ENCODE measurements at regions not wholly inside any gene's neighbourhood (a gene's known extent, or its start where the extent isn't known, plus 50 kb on each side); places are given as distances from the start of the nearest gene placed in this dataset.

DNA sequence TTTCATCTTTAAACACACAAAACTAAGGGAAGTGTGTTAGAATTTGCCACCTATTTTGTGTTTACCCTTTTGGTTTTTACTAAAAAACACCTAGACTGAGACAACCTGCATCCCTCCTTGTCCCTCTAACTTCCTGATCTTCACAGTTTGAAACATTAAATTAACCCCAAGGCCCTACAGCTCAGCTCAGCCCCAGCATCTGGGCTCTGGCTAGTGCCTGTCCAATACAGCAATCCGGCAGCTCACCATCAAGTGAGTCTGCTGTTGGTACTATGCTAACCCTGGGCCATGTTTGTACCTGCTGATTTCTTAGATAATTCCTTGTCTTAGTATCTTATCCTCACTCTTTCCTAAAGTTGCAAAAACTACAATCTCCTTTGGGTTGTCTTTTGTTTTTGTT is 162.4 kb downstream of the DSEL start:
- H3K36me3 ChIP-seq (ENCODE audit: control insufficient read depth in 2 of 2, insufficient read depth in 1 of 2, low read length in 2 of 2): no peaks in the 10 kb centered on the region
- TF ChIP-seq ZNF433 (tag by site-specific recombination; IDR thresholded peaks at IDR 0.05; ENCODE audit: low read depth) (no peak), ZNF785 (tag by site-specific recombination; IDR thresholded peaks at IDR 0.05) (no peak), ZNF768 (tag by site-specific recombination; IDR thresholded peaks at IDR 0.05) (no peak), ZNF623 (tag by site-specific recombination; IDR thresholded peaks at IDR 0.05) (no peak), ZFP3 (tag by site-specific recombination; IDR thresholded peaks at IDR 0.05; ENCODE audit: low read depth) (no peak), ZNF133 (tag by site-specific recombination; IDR thresholded peaks at IDR 0.05) (no peak), ZNF416 (tag by site-specific recombination; IDR thresholded peaks at IDR 0.05) (no peak), HOXD13 (CRISPR knock-in tag; IDR thresholded peaks at IDR 0.05; ENCODE audit: borderline replicate concordance) (no peak), ZNF37A (tag by site-specific recombination; IDR thresholded peaks at IDR 0.05) (no peak), ZNF677 (tag by site-specific recombination; IDR thresholded peaks at IDR 0.05) (no peak), GFI1B (tag by site-specific recombination; IDR thresholded peaks at IDR 0.05) (no peak), ZNF658 (tag by site-specific recombination; IDR thresholded peaks at IDR 0.05) (no peak), ZNF426 (tag by site-specific recombination; IDR thresholded peaks at IDR 0.05) (no peak)
- TF ChIP-seq, protein P1, sequence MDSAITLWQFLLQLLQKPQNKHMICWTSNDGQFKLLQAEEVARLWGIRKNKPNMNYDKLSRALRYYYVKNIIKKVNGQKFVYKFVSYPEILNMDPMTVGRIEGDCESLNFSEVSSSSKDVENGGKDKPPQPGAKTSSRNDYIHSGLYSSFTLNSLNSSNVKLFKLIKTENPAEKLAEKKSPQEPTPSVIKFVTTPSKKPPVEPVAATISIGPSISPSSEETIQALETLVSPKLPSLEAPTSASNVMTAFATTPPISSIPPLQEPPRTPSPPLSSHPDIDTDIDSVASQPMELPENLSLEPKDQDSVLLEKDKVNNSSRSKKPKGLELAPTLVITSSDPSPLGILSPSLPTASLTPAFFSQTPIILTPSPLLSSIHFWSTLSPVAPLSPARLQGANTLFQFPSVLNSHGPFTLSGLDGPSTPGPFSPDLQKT (IDR thresholded peaks at IDR 0.05; ENCODE audit: borderline replicate concordance, low read depth, low read length): no peak
- TF ChIP-seq, protein P2, sequence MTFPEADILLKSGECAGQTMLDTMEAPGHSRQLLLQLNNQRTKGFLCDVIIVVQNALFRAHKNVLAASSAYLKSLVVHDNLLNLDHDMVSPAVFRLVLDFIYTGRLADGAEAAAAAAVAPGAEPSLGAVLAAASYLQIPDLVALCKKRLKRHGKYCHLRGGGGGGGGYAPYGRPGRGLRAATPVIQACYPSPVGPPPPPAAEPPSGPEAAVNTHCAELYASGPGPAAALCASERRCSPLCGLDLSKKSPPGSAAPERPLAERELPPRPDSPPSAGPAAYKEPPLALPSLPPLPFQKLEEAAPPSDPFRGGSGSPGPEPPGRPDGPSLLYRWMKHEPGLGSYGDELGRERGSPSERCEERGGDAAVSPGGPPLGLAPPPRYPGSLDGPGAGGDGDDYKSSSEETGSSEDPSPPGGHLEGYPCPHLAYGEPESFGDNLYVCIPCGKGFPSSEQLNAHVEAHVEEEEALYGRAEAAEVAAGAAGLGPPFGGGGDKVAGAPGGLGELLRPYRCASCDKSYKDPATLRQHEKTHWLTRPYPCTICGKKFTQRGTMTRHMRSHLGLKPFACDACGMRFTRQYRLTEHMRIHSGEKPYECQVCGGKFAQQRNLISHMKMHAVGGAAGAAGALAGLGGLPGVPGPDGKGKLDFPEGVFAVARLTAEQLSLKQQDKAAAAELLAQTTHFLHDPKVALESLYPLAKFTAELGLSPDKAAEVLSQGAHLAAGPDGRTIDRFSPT (tag by site-specific recombination; IDR thresholded peaks at IDR 0.05): no peak
- no peaks in the 10 kb centered on the region for H3K9me3 ChIP-seq (ENCODE audit: control insufficient read depth, insufficient read depth, low read depth, low read length)
- no peaks in the 10 kb centered on the region for H3K4me1 ChIP-seq (ENCODE audit: control insufficient read depth, insufficient read depth, low read length)
- CTCF ChIA-PET: no interaction called here
- no peak overlapping the region for H3K4me3 ChIP-seq (ENCODE audit: low read depth, low read length)
- no peak overlapping the region for H3K27ac ChIP-seq (ENCODE audit: extremely low read depth, low read depth, low read length)
- POLR2A ChIA-PET: no interaction called here

DNA sequence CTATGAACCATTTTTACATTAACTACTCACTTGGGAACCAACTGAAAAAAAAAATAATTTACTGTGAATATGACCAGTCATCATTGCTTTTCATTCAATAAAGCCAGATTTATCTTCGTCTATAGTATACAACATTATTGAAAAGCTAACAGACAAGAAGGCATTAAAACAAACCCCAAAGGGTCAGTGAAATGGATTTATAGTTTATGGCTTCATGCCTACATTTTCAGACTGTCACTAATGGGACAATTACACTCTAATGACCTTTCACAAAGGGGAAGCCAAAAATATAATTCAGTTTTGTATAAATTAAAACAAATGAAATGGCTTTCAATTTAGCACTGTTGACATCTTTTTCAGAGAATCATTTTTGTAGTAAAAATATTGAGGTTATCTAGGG is 169.1 kb downstream of the DSEL start:
- H3K4me1 ChIP-seq (ENCODE audit: control insufficient read depth, insufficient read depth, low read length): no peaks in the 10 kb centered on the region
- TF ChIP-seq SETDB1 (IDR thresholded peaks at IDR 0.05; ENCODE audit: insufficient read length, low read length): no peak
- no peak for TF ChIP-seq ZNF341 (tag by site-specific recombination; IDR thresholded peaks at IDR 0.05; ENCODE audit: low read depth)
- no peak for TF ChIP-seq ZNF292 (tag by site-specific recombination; IDR thresholded peaks at IDR 0.05; ENCODE audit: borderline replicate concordance, low read depth)
- TF ChIP-seq ZNF391 (tag by site-specific recombination; IDR thresholded peaks at IDR 0.05; ENCODE audit: borderline replicate concordance, low read depth): no peak
- TF ChIP-seq KLF7 (tag by site-specific recombination; IDR thresholded peaks at IDR 0.05; ENCODE audit: borderline replicate concordance): no peak
- no peak for TF ChIP-seq BCL11B (tag by site-specific recombination; IDR thresholded peaks at IDR 0.05; ENCODE audit: low read depth)
- TF ChIP-seq ZFHX2 (tag by site-specific recombination; conservative IDR thresholded peaks at IDR 0.05): no peak
- no peak for TF ChIP-seq ZNF768 (tag by site-specific recombination; IDR thresholded peaks at IDR 0.05)
- TF ChIP-seq ZNF488 (tag by site-specific recombination; IDR thresholded peaks at IDR 0.05): no peak
- TF ChIP-seq ZNF776 (tag by site-specific recombination; IDR thresholded peaks at IDR 0.05; ENCODE audit: borderline replicate concordance): no peak
- TF ChIP-seq ZNF140 (tag by site-specific recombination; IDR thresholded peaks at IDR 0.05): no peak
- no peak for TF ChIP-seq ZNF521 (tag by site-specific recombination; IDR thresholded peaks at IDR 0.05)
- TF ChIP-seq ZNF350 (tag by site-specific recombination; IDR thresholded peaks at IDR 0.05): no peak
- no peak for TF ChIP-seq ZNF585B (tag by site-specific recombination; IDR thresholded peaks at IDR 0.05)
- TF ChIP-seq ZNF302 (tag by site-specific recombination; IDR thresholded peaks at IDR 0.05; ENCODE audit: low read depth): no peak
- TF ChIP-seq, protein P3, sequence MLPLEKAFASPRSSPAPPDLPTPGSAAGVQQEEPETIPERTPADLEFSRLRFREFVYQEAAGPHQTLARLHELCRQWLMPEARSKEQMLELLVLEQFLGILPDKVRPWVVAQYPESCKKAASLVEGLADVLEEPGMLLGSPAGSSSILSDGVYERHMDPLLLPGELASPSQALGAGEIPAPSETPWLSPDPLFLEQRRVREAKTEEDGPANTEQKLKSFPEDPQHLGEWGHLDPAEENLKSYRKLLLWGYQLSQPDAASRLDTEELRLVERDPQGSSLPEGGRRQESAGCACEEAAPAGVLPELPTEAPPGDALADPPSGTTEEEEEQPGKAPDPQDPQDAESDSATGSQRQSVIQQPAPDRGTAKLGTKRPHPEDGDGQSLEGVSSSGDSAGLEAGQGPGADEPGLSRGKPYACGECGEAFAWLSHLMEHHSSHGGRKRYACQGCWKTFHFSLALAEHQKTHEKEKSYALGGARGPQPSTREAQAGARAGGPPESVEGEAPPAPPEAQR (tag by site-specific recombination; IDR thresholded peaks at IDR 0.05): no peak
- no peak for TF ChIP-seq ZNF404 (tag by site-specific recombination; IDR thresholded peaks at IDR 0.05)
- POLR2A ChIA-PET: no interaction called here
- no peak overlapping the region for H3K4me3 ChIP-seq (ENCODE audit: low read depth, low read length)
- CTCF ChIA-PET: no interaction called here
- H3K9me3 ChIP-seq (ENCODE audit: control insufficient read depth, insufficient read depth, low read depth, low read length): no peaks in the 10 kb centered on the region
- no peaks in the 10 kb centered on the region for H3K36me3 ChIP-seq (ENCODE audit: control insufficient read depth in 2 of 2, insufficient read depth in 1 of 2, low read length in 2 of 2)
- H3K27ac ChIP-seq (ENCODE audit: extremely low read depth, low read depth, low read length): no peak overlapping the region
